Activated naive CD4-positive, alpha-beta T cell treated with anti-CD3 and anti-CD28 coated beads, Interleukin-2, amount 50 U/mL, for 24 hours (primary cell): ENCODE measurements at regions not wholly inside any gene's neighbourhood (a gene's known extent, or its start where the extent isn't known, plus 50 kb on each side); places are given as distances from the start of the nearest gene placed in this dataset.

ENCODE experiments used
- H3K27ac Mint-ChIP-seq: one replicate; pipeline ENCODE4 v1.8.0; 2021; ENCODE audit warnings: mild to moderate bottlenecking, mixed read lengths
- H3K27me3 Mint-ChIP-seq: one replicate; pipeline ENCODE4 v1.8.0; 2021; ENCODE audit warnings: mixed read lengths
- H3K36me3 Mint-ChIP-seq: one replicate; pipeline ENCODE4 v1.8.0; 2021; ENCODE audit warnings: mixed read lengths
- H3K4me1 Mint-ChIP-seq: one replicate; pipeline ENCODE4 v1.8.0; 2021; ENCODE audit warnings: mixed read lengths
- H3K4me3 Mint-ChIP-seq: one replicate; pipeline ENCODE4 v1.8.0; 2021; ENCODE audit warnings: mild to moderate bottlenecking, mixed read lengths
- H3K9me3 Mint-ChIP-seq: one replicate; pipeline ENCODE4 v1.8.0; 2021; ENCODE audit warnings: mixed read lengths

DNA sequence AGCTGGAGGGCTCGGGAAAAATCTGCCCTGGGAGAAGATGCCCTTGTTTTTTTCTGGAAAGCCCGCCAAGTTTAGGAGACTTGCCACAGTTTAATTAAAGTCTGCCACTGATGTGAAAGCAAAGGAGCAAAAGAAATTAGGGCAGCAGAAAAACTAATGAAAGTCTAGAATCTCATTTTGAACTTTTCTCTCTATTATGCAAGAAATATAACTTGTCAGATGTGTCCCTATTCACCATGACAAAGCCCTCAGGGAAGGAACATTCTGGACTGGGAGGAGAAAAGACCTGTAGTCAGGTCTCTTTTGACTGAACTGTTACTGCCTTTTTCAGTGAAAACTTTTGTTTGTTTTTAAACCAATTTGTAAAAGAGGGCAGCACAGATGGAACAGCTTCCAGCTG, 715.5 kb downstream of the SORCS3 start:
- peaks cover 2% of the 10 kb centered on the region for H3K27me3 Mint-ChIP-seq
- H3K36me3 Mint-ChIP-seq, result no peaks in the 10 kb centered on the region
- no peak overlapping the region for H3K27ac Mint-ChIP-seq
- no peak overlapping the region for H3K4me3 Mint-ChIP-seq
- H3K9me3 Mint-ChIP-seq, result no peaks in the 10 kb centered on the region
- no peaks in the 10 kb centered on the region for H3K4me1 Mint-ChIP-seq

DNA sequence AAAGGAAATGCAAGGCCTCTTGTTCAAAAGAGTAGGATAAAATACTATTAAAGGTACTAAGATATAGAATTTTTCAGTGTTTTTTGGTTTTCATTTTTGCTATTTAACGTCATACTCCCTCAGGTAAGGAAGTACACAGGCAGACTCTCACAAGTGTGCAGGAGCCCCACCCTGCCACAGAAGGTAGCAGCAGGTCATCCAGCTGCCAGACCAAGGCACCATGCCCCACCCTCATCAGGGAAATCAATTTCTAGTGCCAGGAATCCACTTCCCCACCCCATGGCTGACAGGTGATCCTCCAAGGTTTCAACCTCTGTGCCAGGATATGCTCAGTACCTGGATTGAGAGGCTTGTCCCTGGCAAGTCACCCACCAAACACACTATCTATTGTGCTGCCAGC, 712.9 kb downstream of the SORCS3 start:
- Mint-ChIP-seq H3K36me3 (no peaks in the 10 kb centered on the region), H3K9me3 (no peaks in the 10 kb centered on the region), H3K4me3 (no peak overlapping the region), H3K27ac (no peak overlapping the region), H3K27me3 (peaks cover 5% of the 10 kb centered on the region), H3K4me1 (no peaks in the 10 kb centered on the region)

- H3K4me3 Mint-ChIP-seq, result no peak overlapping the region
- no peaks in the 10 kb centered on the region for H3K9me3 Mint-ChIP-seq
- no peaks in the 10 kb centered on the region for H3K4me1 Mint-ChIP-seq
- H3K27ac Mint-ChIP-seq, result no peak overlapping the region
- H3K36me3 Mint-ChIP-seq, result no peaks in the 10 kb centered on the region
- H3K27me3 Mint-ChIP-seq, result peaks cover 5% of the 10 kb centered on the region
These were observed 711.7 kb downstream of the SORCS3 start for GRCh38 chr10:105352827-105353226.

GRCh38 chr10:105352281-105352680, 711.2 kb downstream of the SORCS3 start:
- no peak overlapping the region for H3K27ac Mint-ChIP-seq
- no peaks in the 10 kb centered on the region for H3K9me3 Mint-ChIP-seq

DNA sequence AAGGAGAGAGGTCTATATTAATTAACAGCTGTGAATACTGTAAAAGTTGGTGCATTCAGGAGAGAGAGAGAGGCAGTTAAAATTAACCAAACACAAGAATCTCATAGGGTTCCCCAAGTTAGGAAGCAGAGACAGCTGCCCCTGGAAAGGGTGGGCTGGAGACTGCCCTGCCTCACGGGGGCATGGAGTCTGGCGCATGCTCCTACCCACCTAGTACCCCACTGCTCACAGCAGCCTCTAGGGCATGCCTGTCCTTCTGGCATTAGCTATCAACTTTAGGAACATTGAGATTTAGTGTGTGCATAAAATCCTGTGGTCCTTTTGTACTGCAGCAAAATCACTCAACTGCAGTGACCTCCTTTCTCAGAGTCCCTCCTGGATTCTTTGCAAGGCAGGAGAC, 710.1 kb downstream of the SORCS3 start:
- Mint-ChIP-seq H3K9me3 (no peaks in the 10 kb centered on the region), H3K36me3 (no peaks in the 10 kb centered on the region), H3K27me3 (peaks cover 5% of the 10 kb centered on the region), H3K27ac (no peak overlapping the region), H3K4me3 (no peak overlapping the region), H3K4me1 (no peaks in the 10 kb centered on the region)

More at GRCh38 chr10:105352281-105352680, 711.2 kb downstream of the SORCS3 start:
- Mint-ChIP-seq H3K4me1 (no peaks in the 10 kb centered on the region), H3K27me3 (peaks cover 5% of the 10 kb centered on the region), H3K4me3 (no peak overlapping the region), H3K36me3 (no peaks in the 10 kb centered on the region)

DNA sequence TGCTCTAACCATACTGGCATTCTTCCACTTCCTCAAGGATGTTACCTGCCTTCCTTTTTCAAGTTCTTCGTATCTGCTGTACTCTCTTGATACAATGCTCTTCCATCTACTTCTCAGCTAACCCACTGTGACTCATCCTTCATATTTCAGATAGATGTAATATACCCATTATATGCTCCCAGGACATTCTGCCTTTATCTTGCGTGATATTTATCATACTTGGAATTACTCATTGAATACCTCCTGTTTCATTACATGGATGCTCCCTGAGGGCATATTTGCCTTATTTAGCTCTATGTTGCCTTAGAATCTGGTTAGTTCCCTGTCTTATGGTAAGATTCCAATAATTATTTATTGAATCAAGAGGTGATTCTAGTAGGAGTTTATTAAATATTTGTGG, 706.4 kb downstream of the SORCS3 start:
- H3K27ac Mint-ChIP-seq, result no peak overlapping the region
- no peaks in the 10 kb centered on the region for H3K36me3 Mint-ChIP-seq

DNA sequence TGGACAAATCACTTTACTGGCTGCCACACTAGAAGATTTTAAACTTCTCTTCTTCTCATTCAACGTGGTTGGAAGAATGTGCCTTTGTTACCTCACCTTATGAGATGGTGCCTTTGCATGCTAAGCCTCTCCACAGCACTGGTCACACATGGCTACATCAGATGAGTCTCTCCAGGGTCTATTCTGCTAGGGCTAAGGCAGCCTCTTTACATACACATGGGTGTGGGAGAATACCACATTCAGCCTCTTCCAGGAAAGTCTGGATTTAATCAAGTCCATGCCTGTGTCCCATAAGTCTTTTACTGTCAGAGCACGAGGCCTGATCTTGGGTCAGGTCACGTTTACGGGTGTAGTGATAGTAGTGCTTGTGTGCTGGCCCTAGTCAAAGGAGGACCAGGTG, 701.5 kb downstream of the SORCS3 start:
- H3K27ac Mint-ChIP-seq, result no peak overlapping the region
- H3K4me3 Mint-ChIP-seq, result no peak overlapping the region
- H3K4me1 Mint-ChIP-seq, result no peaks in the 10 kb centered on the region
- H3K9me3 Mint-ChIP-seq, result no peaks in the 10 kb centered on the region
- H3K27me3 Mint-ChIP-seq, result peaks cover 1% of the 10 kb centered on the region
- no peaks in the 10 kb centered on the region for H3K36me3 Mint-ChIP-seq

More for the DNA sequence above, 706.4 kb downstream of the SORCS3 start:
- H3K4me1 Mint-ChIP-seq, result no peaks in the 10 kb centered on the region
- H3K27me3 Mint-ChIP-seq, result peaks cover 6% of the 10 kb centered on the region
- H3K9me3 Mint-ChIP-seq, result no peaks in the 10 kb centered on the region
- H3K4me3 Mint-ChIP-seq, result no peak overlapping the region

GRCh38 chr10:105339669-105340068, 698.6 kb downstream of the SORCS3 start:
- no peaks in the 10 kb centered on the region for H3K9me3 Mint-ChIP-seq
- H3K36me3 Mint-ChIP-seq, result no peaks in the 10 kb centered on the region
- no peak overlapping the region for H3K27ac Mint-ChIP-seq
- H3K4me3 Mint-ChIP-seq, result no peak overlapping the region
- no peaks in the 10 kb centered on the region for H3K4me1 Mint-ChIP-seq
- peaks cover 4% of the 10 kb centered on the region for H3K27me3 Mint-ChIP-seq

- H3K27me3 Mint-ChIP-seq, result peaks cover 14% of the 10 kb centered on the region
- H3K4me1 Mint-ChIP-seq, result no peaks in the 10 kb centered on the region
- no peaks in the 10 kb centered on the region for H3K9me3 Mint-ChIP-seq
- H3K36me3 Mint-ChIP-seq, result no peaks in the 10 kb centered on the region
- H3K4me3 Mint-ChIP-seq, result no peak overlapping the region
- H3K27ac Mint-ChIP-seq, result no peak overlapping the region
These were observed 687.5 kb downstream of the SORCS3 start for GRCh38 chr10:105328503-105329133.
